LNCAP (cell line): ENCODE measurements at regions not wholly inside any gene's neighbourhood (a gene's known extent, or its start where the extent isn't known, plus 50 kb on each side); places are given as distances from the start of the nearest gene placed in this dataset.

Source experiments
- CTCF ChIP-seq: fragments of 450-650 bp; IDR thresholded peaks from 2 replicates; pipeline ENCODE4 v1.5.1; 2017; ENCODE audit warnings: mild to moderate bottlenecking

- no peak for TF ChIP-seq CTCF
Observed at GRCh38 chr6:168219804-168220203, 99.8 kb downstream of the DACT2 start.

GRCh38 chr6:168218785-168219566, 100.6 kb downstream of the DACT2 start:
- TF ChIP-seq CTCF = no peak

- no peak for TF ChIP-seq CTCF
Observed at GRCh38 chr6:168217880-168218537, 101.6 kb downstream of the DACT2 start.

- no peak for TF ChIP-seq CTCF
Observed at GRCh38 chr6:168217216-168217879, 102.2 kb downstream of the DACT2 start.

- no peak for TF ChIP-seq CTCF
Observed at GRCh38 chr6:168216751-168217191, 102.8 kb downstream of the DACT2 start.

GRCh38 chr6:168216117-168216516, 103.5 kb downstream of the DACT2 start:
- no peak for TF ChIP-seq CTCF

GRCh38 chr6:168215121-168215808, 104.3 kb downstream of the DACT2 start:
- TF ChIP-seq CTCF = no peak
